ENCODE measurements at regions not wholly inside any gene's neighbourhood (a gene's known extent, or its start where the extent isn't known, plus 50 kb on each side); places are given as distances from the start of the nearest gene placed in this dataset.

GRCh38 chr2:129744649-129745048 lies 234.8 kb upstream of the RAB6C start:
- no peak overlapping the region for H3K4me3 Mint-ChIP-seq
- H3K27ac Mint-ChIP-seq = no peak overlapping the region
- Histone ChIP-seq H3K36me3 (ENCODE audit: control insufficient read depth, insufficient read depth, low read length) (no peaks in the 10 kb centered on the region), H3K4me1 (ENCODE audit: control insufficient read depth, insufficient read depth, low read length, poor library complexity, severe bottlenecking) (no peaks in the 10 kb centered on the region), H3K9me3 (ENCODE audit: control insufficient read depth in 2 of 2, low read length in 2 of 2) (no peaks in the 10 kb centered on the region), H3K4me3 (ENCODE audit: low read depth, low read length) (no peak overlapping the region), H3K27me3 (ENCODE audit: control insufficient read depth, insufficient read depth, low read length) (no peaks in the 10 kb centered on the region), H3K27ac (ENCODE audit: insufficient read depth, low read length, poor library complexity, severe bottlenecking) (no peak overlapping the region)
- H3K9me3 Mint-ChIP-seq = peaks cover 0 to 3% (median 0%) of the 10 kb centered on the region in 7 donors
- H3K27me3 Mint-ChIP-seq = no peaks in the 10 kb centered on the region
- DNase-seq (no peak), ATAC-seq (ENCODE audit: low read depth in 2 of 2) (no peak)
- H3K4me1 Mint-ChIP-seq = no peaks in the 10 kb centered on the region
- H3K36me3 Mint-ChIP-seq = no peaks in the 10 kb centered on the region

- no peak overlapping the region for H3K27ac Mint-ChIP-seq
- H3K4me1 Mint-ChIP-seq = no peaks in the 10 kb centered on the region
- H3K9me3 Mint-ChIP-seq = peaks cover 0 to 2% (median 0%) of the 10 kb centered on the region in 7 donors
- ATAC-seq (ENCODE audit: low read depth in 2 of 2) (no peak), DNase-seq (no peak)
- no peak overlapping the region for H3K4me3 ChIP-seq (ENCODE audit: low read depth, low read length)
- H3K36me3 Mint-ChIP-seq = no peaks in the 10 kb centered on the region
- no peaks in the 10 kb centered on the region for H3K36me3 ChIP-seq (ENCODE audit: control insufficient read depth, insufficient read depth, low read length)
- H3K27me3 Mint-ChIP-seq = no peaks in the 10 kb centered on the region
- no peak overlapping the region for H3K4me3 Mint-ChIP-seq
- no peaks in the 10 kb centered on the region for H3K4me1 ChIP-seq (ENCODE audit: control insufficient read depth, insufficient read depth, low read length, poor library complexity, severe bottlenecking)
- no peaks in the 10 kb centered on the region for H3K27me3 ChIP-seq (ENCODE audit: control insufficient read depth, insufficient read depth, low read length)
- H3K27ac ChIP-seq (ENCODE audit: insufficient read depth, low read length, poor library complexity, severe bottlenecking) = no peak overlapping the region
- H3K9me3 ChIP-seq (ENCODE audit: control insufficient read depth in 2 of 2, low read length in 2 of 2) = no peaks in the 10 kb centered on the region
Observed at GRCh38 chr2:129747500-129748125, 231.9 kb upstream of the RAB6C start.

DNA sequence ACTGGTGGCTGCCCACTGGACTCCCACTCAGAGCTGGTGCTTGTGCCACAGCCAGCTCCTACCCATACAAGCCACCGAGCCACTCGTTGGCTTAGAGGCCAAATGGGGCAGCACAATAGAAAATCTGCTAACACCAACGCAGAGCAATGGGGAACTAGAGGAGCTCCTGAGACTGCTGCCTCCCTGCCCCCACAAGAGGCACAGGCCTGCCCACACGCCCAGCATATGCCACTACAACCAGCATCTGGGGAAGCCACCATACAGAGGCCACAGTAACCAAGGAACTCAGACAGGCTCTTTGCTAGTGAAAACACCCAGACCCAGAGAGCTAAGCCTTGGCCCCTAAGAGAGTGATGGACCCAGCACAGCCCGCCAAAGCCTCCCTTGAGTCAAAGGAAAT lies 231.2 kb upstream of the RAB6C start:
- no peaks in the 10 kb centered on the region for H3K27me3 ChIP-seq (ENCODE audit: control insufficient read depth, insufficient read depth, low read length)
- no peaks in the 10 kb centered on the region for H3K4me1 ChIP-seq (ENCODE audit: control insufficient read depth, insufficient read depth, low read length, poor library complexity, severe bottlenecking)
- Mint-ChIP-seq H3K4me1 (no peaks in the 10 kb centered on the region), H3K9me3 (peaks cover 0 to 2% (median 0%) of the 10 kb centered on the region in 7 donors), H3K36me3 (no peaks in the 10 kb centered on the region), H3K27me3 (no peaks in the 10 kb centered on the region), H3K4me3 (no peak overlapping the region), H3K27ac (no peak overlapping the region)
- no peak overlapping the region for H3K4me3 ChIP-seq (ENCODE audit: low read depth, low read length)
- ATAC-seq (ENCODE audit: low read depth in 2 of 2) = no peak
- no peaks in the 10 kb centered on the region for H3K9me3 ChIP-seq (ENCODE audit: control insufficient read depth in 2 of 2, low read length in 2 of 2)
- no peaks in the 10 kb centered on the region for H3K36me3 ChIP-seq (ENCODE audit: control insufficient read depth, insufficient read depth, low read length)
- H3K27ac ChIP-seq (ENCODE audit: insufficient read depth, low read length, poor library complexity, severe bottlenecking) = no peak overlapping the region
- no peak for DNase-seq

DNA sequence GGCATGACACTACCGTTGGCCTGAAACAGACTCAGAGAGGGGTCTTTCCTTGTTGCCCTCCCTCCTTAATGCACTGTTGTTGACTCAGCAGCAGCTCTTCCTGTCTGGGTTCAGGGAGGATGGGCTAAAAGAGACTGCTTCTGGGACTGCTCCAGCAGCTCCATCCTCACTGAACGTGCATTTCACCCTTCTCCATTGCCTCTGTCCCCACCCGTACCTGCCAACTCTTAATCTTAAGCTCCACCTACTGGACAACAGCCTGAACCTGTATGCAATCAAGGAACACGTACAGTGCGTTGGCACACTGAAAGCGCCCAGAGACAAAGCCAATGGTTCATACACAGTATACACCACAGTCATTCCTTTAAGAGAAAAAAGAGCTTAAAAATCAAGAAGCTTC lies 230.8 kb upstream of the RAB6C start:
- H3K9me3 Mint-ChIP-seq = peaks cover 0 to 2% (median 0%) of the 10 kb centered on the region in 7 donors
- DNase-seq (no peak), ATAC-seq (ENCODE audit: low read depth in 2 of 2) (no peak)
- no peaks in the 10 kb centered on the region for H3K9me3 ChIP-seq (ENCODE audit: control insufficient read depth in 2 of 2, low read length in 2 of 2)
- H3K27me3 Mint-ChIP-seq = no peaks in the 10 kb centered on the region
- H3K36me3 Mint-ChIP-seq = no peaks in the 10 kb centered on the region
- no peaks in the 10 kb centered on the region for H3K27me3 ChIP-seq (ENCODE audit: control insufficient read depth, insufficient read depth, low read length)
- no peaks in the 10 kb centered on the region for H3K4me1 ChIP-seq (ENCODE audit: control insufficient read depth, insufficient read depth, low read length, poor library complexity, severe bottlenecking)
- no peak overlapping the region for H3K27ac ChIP-seq (ENCODE audit: insufficient read depth, low read length, poor library complexity, severe bottlenecking)
- H3K4me1 Mint-ChIP-seq = no peaks in the 10 kb centered on the region
- H3K4me3 Mint-ChIP-seq = no peak overlapping the region
- H3K36me3 ChIP-seq (ENCODE audit: control insufficient read depth, insufficient read depth, low read length) = no peaks in the 10 kb centered on the region
- H3K4me3 ChIP-seq (ENCODE audit: low read depth, low read length) = no peak overlapping the region
- H3K27ac Mint-ChIP-seq = no peak overlapping the region

DNA sequence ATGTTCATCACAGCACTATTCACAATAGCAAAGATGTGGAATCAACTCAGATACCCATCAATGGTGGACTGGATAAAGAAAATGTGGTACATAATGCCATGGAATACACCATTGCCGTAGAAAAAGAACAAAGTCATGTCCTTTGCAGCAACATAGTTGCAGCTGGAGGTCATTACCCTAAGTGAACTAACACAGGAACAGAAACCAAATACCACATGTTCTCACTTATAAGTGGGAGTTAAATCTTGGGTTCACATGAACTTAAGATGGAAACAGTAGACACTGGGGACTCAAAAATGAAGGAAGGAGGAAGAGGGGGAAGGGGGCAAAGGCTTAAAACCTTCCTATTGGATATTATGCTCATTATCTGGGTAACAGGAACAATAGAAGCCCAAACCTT lies 228.1 kb upstream of the RAB6C start:
- no peak overlapping the region for H3K4me3 Mint-ChIP-seq
- no peak for DNase-seq
- ATAC-seq (ENCODE audit: low read depth in 2 of 2) = no peak
- no peaks in the 10 kb centered on the region for H3K4me1 ChIP-seq (ENCODE audit: control insufficient read depth, insufficient read depth, low read length, poor library complexity, severe bottlenecking)
- no peaks in the 10 kb centered on the region for H3K36me3 Mint-ChIP-seq
- H3K9me3 Mint-ChIP-seq = peaks cover 0 to 2% (median 0%) of the 10 kb centered on the region in 7 donors
- no peaks in the 10 kb centered on the region for H3K4me1 Mint-ChIP-seq
- no peaks in the 10 kb centered on the region for H3K36me3 ChIP-seq (ENCODE audit: control insufficient read depth, insufficient read depth, low read length)
- H3K27me3 Mint-ChIP-seq = no peaks in the 10 kb centered on the region
- no peak overlapping the region for H3K4me3 ChIP-seq (ENCODE audit: low read depth, low read length)
- no peaks in the 10 kb centered on the region for H3K27me3 ChIP-seq (ENCODE audit: control insufficient read depth, insufficient read depth, low read length)
- no peak overlapping the region for H3K27ac Mint-ChIP-seq
- H3K27ac ChIP-seq (ENCODE audit: insufficient read depth, low read length, poor library complexity, severe bottlenecking) = no peak overlapping the region
- no peaks in the 10 kb centered on the region for H3K9me3 ChIP-seq (ENCODE audit: control insufficient read depth in 2 of 2, low read length in 2 of 2)

DNA sequence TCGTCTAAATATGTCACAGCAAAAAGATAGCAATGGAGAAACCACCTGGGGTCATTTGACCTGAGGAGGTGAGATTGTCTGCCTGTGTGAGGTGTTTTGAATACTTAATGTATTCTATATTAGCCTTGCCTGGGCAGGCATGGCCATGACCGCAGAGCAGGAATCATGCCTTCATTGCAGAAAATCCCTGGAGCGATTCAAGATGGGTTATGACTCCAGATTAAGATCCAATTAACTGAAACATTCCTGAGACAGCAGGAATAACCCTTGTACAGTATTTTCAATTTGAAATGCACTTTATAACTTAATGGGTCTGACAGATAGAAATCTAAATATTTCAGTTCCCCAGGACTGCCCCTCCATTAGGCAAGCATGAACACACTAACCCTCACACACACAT lies 227.3 kb upstream of the RAB6C start:
- Histone ChIP-seq H3K4me3 (ENCODE audit: low read depth, low read length) (no peak overlapping the region), H3K27me3 (ENCODE audit: control insufficient read depth, insufficient read depth, low read length) (no peaks in the 10 kb centered on the region), H3K36me3 (ENCODE audit: control insufficient read depth, insufficient read depth, low read length) (no peaks in the 10 kb centered on the region), H3K4me1 (ENCODE audit: control insufficient read depth, insufficient read depth, low read length, poor library complexity, severe bottlenecking) (no peaks in the 10 kb centered on the region), H3K9me3 (ENCODE audit: control insufficient read depth in 2 of 2, low read length in 2 of 2) (no peaks in the 10 kb centered on the region), H3K27ac (ENCODE audit: insufficient read depth, low read length, poor library complexity, severe bottlenecking) (no peak overlapping the region)
- no peak overlapping the region for H3K27ac Mint-ChIP-seq
- H3K27me3 Mint-ChIP-seq = no peaks in the 10 kb centered on the region
- H3K4me1 Mint-ChIP-seq = no peaks in the 10 kb centered on the region
- peaks cover 0 to 2% (median 0%) of the 10 kb centered on the region in 7 donors for H3K9me3 Mint-ChIP-seq
- no peak for ATAC-seq (ENCODE audit: low read depth in 2 of 2)
- H3K4me3 Mint-ChIP-seq = no peak overlapping the region
- DNase-seq = no peak
- no peaks in the 10 kb centered on the region for H3K36me3 Mint-ChIP-seq

DNA sequence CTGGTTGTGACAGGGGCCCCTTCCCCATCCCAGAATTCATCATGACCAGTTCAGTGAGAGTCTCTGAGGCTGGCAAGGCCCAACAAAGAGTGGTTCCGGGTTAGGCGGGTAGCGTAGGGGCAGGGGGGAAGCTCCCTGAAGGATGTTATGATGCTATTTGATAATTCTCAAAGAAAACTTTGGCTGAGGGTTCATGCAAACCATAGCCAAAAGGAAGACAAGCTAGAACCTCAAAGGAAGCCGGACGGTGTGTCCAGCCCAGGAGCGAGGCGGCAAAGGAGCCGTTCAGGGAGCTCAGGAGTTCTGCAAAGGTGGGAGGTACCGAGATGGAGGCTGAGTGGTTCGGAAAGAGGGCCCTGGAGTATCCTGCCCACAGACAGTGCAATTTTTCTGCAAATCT lies 226.8 kb upstream of the RAB6C start:
- no peak overlapping the region for H3K4me3 ChIP-seq (ENCODE audit: low read depth, low read length)
- H3K27ac ChIP-seq (ENCODE audit: insufficient read depth, low read length, poor library complexity, severe bottlenecking) = no peak overlapping the region
- no peaks in the 10 kb centered on the region for H3K36me3 ChIP-seq (ENCODE audit: control insufficient read depth, insufficient read depth, low read length)
- Mint-ChIP-seq H3K4me1 (no peaks in the 10 kb centered on the region), H3K27ac (no peak overlapping the region), H3K9me3 (peaks cover 0 to 2% (median 0%) of the 10 kb centered on the region in 7 donors), H3K36me3 (no peaks in the 10 kb centered on the region), H3K27me3 (no peaks in the 10 kb centered on the region), H3K4me3 (no peak overlapping the region)
- H3K9me3 ChIP-seq (ENCODE audit: control insufficient read depth in 2 of 2, low read length in 2 of 2) = no peaks in the 10 kb centered on the region
- ATAC-seq (ENCODE audit: low read depth in 2 of 2) (no peak), DNase-seq (no peak)
- no peaks in the 10 kb centered on the region for H3K4me1 ChIP-seq (ENCODE audit: control insufficient read depth, insufficient read depth, low read length, poor library complexity, severe bottlenecking)
- H3K27me3 ChIP-seq (ENCODE audit: control insufficient read depth, insufficient read depth, low read length) = no peaks in the 10 kb centered on the region

GRCh38 chr2:129753261-129753660 lies 226.2 kb upstream of the RAB6C start:
- H3K4me3 Mint-ChIP-seq = no peak overlapping the region
- H3K9me3 Mint-ChIP-seq = peaks cover 0 to 2% (median 0%) of the 10 kb centered on the region in 7 donors
- no peaks in the 10 kb centered on the region for H3K27me3 ChIP-seq (ENCODE audit: control insufficient read depth, insufficient read depth, low read length)
- no peaks in the 10 kb centered on the region for H3K9me3 ChIP-seq (ENCODE audit: control insufficient read depth in 2 of 2, low read length in 2 of 2)
- no peaks in the 10 kb centered on the region for H3K4me1 ChIP-seq (ENCODE audit: control insufficient read depth, insufficient read depth, low read length, poor library complexity, severe bottlenecking)
- no peaks in the 10 kb centered on the region for H3K4me1 Mint-ChIP-seq
- no peak overlapping the region for H3K4me3 ChIP-seq (ENCODE audit: low read depth, low read length)
- ATAC-seq (ENCODE audit: low read depth in 2 of 2) (no peak), DNase-seq (no peak)
- no peaks in the 10 kb centered on the region for H3K27me3 Mint-ChIP-seq
- H3K27ac Mint-ChIP-seq = no peak overlapping the region
- no peaks in the 10 kb centered on the region for H3K36me3 ChIP-seq (ENCODE audit: control insufficient read depth, insufficient read depth, low read length)
- no peak overlapping the region for H3K27ac ChIP-seq (ENCODE audit: insufficient read depth, low read length, poor library complexity, severe bottlenecking)
- no peaks in the 10 kb centered on the region for H3K36me3 Mint-ChIP-seq

All from CD4-positive, CD25-positive, alpha-beta regulatory T cell (primary cell).